Ascending aorta (tissue), 2 donors: ENCODE measurements at regions not wholly inside any gene's neighbourhood (a gene's known extent, or its start where the extent isn't known, plus 50 kb on each side); places are given as distances from the start of the nearest gene placed in this dataset.

Experiments
- DNase-seq, 2 donors: peaks; one replicate each; pipeline ENCODE4 v3.0.0-alpha.2; 2019; ENCODE audit warnings: low spot score in 2 of 2
- H3K27ac ChIP-seq, 2 donors: fragments of 200-600 bp; sonication (generic); one replicate each; pipeline ENCODE4 v1.5.1; 2016 to 2017; ENCODE audit warnings: mild to moderate bottlenecking in 1 of 2
- H3K27me3 ChIP-seq: fragments of 200-600 bp; sonication (generic); one replicate; pipeline ENCODE4 v1.5.1; 2017
- H3K36me3 ChIP-seq, 2 donors: fragments of 200-600 bp; sonication (generic); one replicate each; pipeline ENCODE4 v1.5.1; 2016
- H3K4me1 ChIP-seq, 2 donors: fragments of 200-600 bp; sonication (generic); one replicate each; pipeline ENCODE4 v1.5.1; 2016 to 2017; ENCODE audit warnings: mild to moderate bottlenecking in 1 of 2
- H3K4me3 ChIP-seq, 2 donors: fragments of 200-600 bp; sonication (generic); one replicate each; pipeline ENCODE4 v1.5.1; 2016 to 2017; ENCODE audit warnings: mild to moderate bottlenecking in 1 of 2
- H3K9me3 ChIP-seq, 2 donors: fragments of 200-600 bp; sonication (generic); one replicate each; pipeline ENCODE4 v1.5.1; 2016
- CTCF ChIP-seq, 3 experiments: fragments of 200-600 bp in 2 of 3; fragments of 450-650 bp in 1 of 3; sonication (generic) in 2 of 3; IDR thresholded peaks; one replicate each; pipeline ENCODE4 v1.5.1; 2016 to 2019; ENCODE audit warnings: antibody characterized with exemption in 3 of 3, mild to moderate bottlenecking in 1 of 3, moderate library complexity in 1 of 3
- intact Hi-C: fragments of 100-400 bp; cut with DNase I; formaldehyde crosslinking; loops from one replicate; pipeline ENCODE4 v1.15.1; 2023

- H3K9me3 ChIP-seq = no peaks in the 10 kb centered on the region
- H3K4me3 ChIP-seq = no peak overlapping the region
- TF ChIP-seq CTCF (IDR thresholded peaks at IDR 0.05) = no peak
- H3K27ac ChIP-seq = no peak overlapping the region
- DNase-seq = no peak
- H3K36me3 ChIP-seq = no peaks in the 10 kb centered on the region
- intact Hi-C loops = no loop called here
- H3K27me3 ChIP-seq = no peaks in the 10 kb centered on the region
- H3K4me1 ChIP-seq = no peaks in the 10 kb centered on the region
Observed at GRCh38 chr11:41989823-41990380, 530.5 kb upstream of the LRRC4C start.

- Histone ChIP-seq H3K27ac (no peak overlapping the region), H3K27me3 (no peaks in the 10 kb centered on the region), H3K9me3 (no peaks in the 10 kb centered on the region), H3K4me3 (no peak overlapping the region), H3K36me3 (no peaks in the 10 kb centered on the region), H3K4me1 (no peaks in the 10 kb centered on the region)
- intact Hi-C loops = no loop called here
- no peak for DNase-seq
- TF ChIP-seq CTCF (IDR thresholded peaks at IDR 0.05) = no peak
Observed at GRCh38 chr11:41996533-41996932, 537.1 kb upstream of the LRRC4C start.

GRCh38 chr11:41997844-41998401 is 538.5 kb upstream of the LRRC4C start:
- no peak for DNase-seq
- H3K4me1 ChIP-seq = no peaks in the 10 kb centered on the region
- H3K36me3 ChIP-seq = no peaks in the 10 kb centered on the region
- intact Hi-C loops = no loop called here
- no peak for TF ChIP-seq CTCF (IDR thresholded peaks at IDR 0.05)
- H3K9me3 ChIP-seq = no peaks in the 10 kb centered on the region
- H3K4me3 ChIP-seq = no peak overlapping the region
- H3K27ac ChIP-seq = no peak overlapping the region
- no peaks in the 10 kb centered on the region for H3K27me3 ChIP-seq

- Histone ChIP-seq H3K4me1 (no peaks in the 10 kb centered on the region), H3K4me3 (no peak overlapping the region), H3K27ac (no peak overlapping the region), H3K9me3 (no peaks in the 10 kb centered on the region), H3K36me3 (no peaks in the 10 kb centered on the region), H3K27me3 (no peaks in the 10 kb centered on the region)
- DNase-seq = no peak
- TF ChIP-seq CTCF (IDR thresholded peaks at IDR 0.05) = no peak
- intact Hi-C loops = no loop called here
Observed at GRCh38 chr11:41999066-41999465, 539.6 kb upstream of the LRRC4C start.

GRCh38 chr11:42003801-42004200 is 544.3 kb upstream of the LRRC4C start:
- no peaks in the 10 kb centered on the region for H3K9me3 ChIP-seq
- intact Hi-C loops = no loop called here
- no peak for DNase-seq
- no peak overlapping the region for H3K4me3 ChIP-seq
- no peaks in the 10 kb centered on the region for H3K36me3 ChIP-seq
- no peak for TF ChIP-seq CTCF (IDR thresholded peaks at IDR 0.05)
- H3K27me3 ChIP-seq = no peaks in the 10 kb centered on the region
- no peak overlapping the region for H3K27ac ChIP-seq
- no peaks in the 10 kb centered on the region for H3K4me1 ChIP-seq

- H3K27ac ChIP-seq = no peak overlapping the region
- intact Hi-C loops = no loop called here
- H3K4me3 ChIP-seq = no peak overlapping the region
- no peaks in the 10 kb centered on the region for H3K36me3 ChIP-seq
- no peaks in the 10 kb centered on the region for H3K27me3 ChIP-seq
- no peak for TF ChIP-seq CTCF (IDR thresholded peaks at IDR 0.05)
- H3K9me3 ChIP-seq = no peaks in the 10 kb centered on the region
- DNase-seq = no peak
- H3K4me1 ChIP-seq = no peaks in the 10 kb centered on the region
Observed at GRCh38 chr11:42006766-42007165, 547.3 kb upstream of the LRRC4C start.
